CD4-positive, alpha-beta T cell treated with Interferon alpha-2 for 1 hour (primary cell): ENCODE measurements at regions not wholly inside any gene's neighbourhood (a gene's known extent, or its start where the extent isn't known, plus 50 kb on each side); places are given as distances from the start of the nearest gene placed in this dataset.
"Not testable (repeated sequence)": the region's sequence is repeated elsewhere in the genome, so short reads cannot be mapped to it uniquely, and the experiment has no call there.

Experiments used
- DNase-seq, 2 donors: peaks; one replicate each; pipeline ENCODE4 v3.0.0-alpha.2; 2020 to 2022

DNA sequence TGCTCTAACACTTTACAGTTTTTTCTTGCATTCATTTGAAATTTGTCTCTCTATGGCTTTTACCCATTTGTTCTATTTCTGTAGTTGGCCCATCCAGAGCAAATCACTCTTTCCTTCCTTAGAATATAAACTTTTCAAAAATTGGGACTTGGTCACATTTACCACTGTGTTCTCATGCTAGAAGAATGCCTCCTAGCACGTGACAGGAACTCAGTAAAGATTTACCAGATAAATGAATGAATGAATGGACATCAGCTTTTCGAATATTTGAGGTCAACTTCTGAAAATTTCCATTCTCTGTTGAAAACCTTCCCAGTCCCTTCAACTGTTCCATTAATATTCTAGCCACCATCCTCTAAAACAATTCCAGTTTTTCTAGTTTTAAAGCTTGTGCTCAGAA is 294.5 kb downstream of the CD83 start:
- DNase-seq, result no peak

DNA sequence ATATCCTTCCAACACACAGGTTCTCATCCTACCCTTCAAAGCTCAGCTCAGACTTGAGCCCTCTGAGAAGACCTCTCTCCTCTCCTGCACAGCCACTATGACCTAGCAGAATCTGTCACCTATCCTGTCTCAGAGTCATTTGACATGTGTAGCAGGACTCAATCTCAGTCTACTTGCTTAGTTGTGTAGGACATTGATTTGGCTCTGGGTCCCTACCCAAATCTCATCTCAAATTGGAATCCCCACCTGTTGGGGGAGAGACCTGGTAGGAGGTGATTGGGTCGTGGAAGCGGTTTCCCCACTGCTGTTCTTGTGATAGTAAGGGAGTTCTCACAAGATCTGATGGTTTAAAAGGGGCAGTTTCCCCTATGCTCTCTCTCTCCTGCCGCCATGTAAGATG is 297.9 kb downstream of the CD83 start:
- no peak for DNase-seq

DNA sequence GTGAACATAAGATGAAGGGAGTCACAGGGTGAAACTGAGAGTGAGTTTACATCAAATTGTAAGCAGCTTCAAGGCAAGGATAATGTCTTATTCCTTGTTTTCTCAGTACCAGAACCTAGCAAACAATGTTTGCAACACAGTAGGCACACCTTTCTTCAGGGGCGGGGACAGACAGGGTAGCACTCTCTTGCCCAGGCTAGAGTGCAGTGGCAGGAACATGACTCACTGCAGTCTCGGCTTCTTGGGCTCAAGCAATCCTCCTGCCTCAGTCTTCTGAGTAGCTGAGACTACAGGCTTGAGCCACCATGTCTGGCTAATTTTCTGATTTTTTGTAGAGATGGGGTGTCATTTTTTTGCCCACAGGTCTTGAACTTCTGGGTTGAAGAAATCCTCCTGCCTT is 299.8 kb downstream of the CD83 start:
- DNase-seq, result no peak

DNA sequence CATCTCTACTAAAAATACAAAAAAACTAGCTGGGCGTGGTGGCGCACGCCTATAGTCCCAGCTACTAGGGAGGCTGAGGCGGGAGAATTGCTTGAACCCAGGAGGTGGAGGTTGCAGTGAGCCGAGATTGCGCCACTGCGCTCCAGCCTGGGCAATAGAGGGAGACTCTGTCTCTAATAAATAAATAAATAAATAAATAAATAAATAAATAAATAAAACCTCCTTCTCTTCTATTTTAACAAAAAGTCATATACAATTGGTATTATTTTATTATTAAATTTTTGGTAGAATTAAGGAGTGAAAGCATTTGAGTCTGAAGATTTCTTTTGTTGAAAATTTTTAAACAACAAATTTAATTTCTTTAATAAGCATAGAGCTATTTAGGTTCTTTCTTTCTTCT is 301.7 kb downstream of the CD83 start:
- DNase-seq, result not testable (repeated sequence)

DNA sequence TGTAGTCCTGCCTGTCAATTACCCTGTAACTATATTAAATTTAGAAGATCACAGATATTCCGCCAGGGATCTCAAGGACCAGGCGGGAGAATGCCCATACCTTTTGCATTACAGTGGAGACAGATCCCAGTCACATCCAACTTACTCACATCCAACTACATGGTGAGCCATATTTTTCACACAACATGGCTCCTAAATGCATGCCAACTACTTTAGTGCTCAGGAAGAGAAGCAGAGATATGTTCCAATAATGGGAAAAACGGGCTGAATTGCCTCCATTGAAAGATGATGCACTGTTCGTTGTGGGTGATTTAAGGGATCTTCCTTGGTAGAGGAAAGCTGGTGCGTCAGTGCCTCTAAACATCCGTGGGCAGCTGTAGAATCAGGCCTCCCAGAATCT is 304.5 kb downstream of the CD83 start:
- no peak for DNase-seq

DNA sequence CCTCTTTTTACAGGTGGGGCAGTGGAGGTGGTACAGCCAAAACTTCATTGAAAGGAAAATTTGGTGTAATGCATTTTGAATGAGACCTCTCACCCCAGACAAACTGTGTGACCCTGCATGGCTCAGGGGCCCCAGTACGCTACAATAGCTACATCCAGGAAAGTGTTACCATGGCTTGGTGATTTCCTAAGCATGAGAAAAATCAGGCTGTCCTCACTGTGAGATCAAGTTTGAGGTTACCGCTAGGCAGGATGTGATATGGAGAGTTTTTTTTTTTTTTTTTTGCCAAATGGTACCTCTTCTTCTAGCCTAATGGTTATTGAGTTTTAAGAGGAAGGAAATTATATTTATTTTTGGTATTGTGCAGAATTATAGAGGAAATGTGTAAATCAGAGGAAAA is 305.3 kb downstream of the CD83 start:
- DNase-seq, result no peak

DNA sequence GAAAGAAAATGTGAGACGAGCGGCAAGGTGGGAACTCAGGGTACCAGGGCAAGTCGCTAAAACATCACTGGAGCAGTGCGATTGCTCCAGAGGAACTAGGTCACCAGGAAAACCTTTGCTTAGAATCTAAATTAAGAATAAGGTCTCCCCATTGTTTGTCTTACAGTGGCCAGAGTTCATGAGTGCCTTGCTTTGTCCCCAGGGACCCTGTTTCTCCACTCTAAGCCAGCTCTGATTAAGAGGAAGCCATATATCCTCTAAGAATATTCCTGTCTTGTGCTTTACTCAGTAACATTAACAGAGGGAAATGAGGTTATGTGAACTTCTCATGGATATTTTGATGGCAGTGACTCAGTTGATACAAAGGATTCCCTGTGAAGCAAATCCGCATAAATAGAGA is 305.8 kb downstream of the CD83 start:
- no peak for DNase-seq

DNA sequence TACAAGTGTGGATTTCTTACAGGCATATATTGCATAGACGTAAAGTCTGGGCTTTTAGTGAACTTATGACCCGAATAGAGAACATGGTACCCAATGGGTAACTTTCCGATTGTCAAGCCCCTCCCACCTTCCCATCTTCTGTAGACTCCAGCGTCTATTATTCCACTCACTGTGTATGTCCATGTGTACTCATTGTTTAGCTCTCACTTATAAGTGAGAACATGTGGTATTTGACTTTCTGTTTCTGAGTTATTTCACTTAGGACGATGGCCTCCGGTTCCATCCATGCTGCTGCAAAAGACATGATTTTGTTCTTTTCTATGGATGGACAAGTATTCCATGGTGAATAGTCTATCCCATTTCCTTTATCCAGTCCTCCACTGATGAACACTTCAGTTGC is 306.4 kb downstream of the CD83 start:
- DNase-seq, result no peak

DNA sequence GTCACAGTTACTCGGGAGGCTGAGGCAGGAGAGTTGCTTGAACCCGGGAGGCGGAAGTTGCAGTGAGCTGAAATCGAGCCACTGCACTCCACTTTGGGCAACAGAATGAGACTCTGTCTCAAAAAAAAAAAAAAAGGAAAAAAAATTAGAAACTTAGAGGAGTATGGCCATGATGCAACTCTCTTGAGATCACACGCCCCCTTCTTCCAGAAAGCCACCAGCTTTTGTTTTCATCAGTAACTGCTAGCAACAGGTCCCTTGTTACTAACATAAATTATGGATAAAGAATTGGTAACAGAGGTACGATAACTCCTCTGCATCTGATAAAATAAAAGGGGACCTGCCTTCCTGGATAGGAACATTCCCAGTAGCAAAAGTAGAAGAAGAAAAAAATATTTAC is 308.2 kb downstream of the CD83 start:
- DNase-seq, result no peak

DNA sequence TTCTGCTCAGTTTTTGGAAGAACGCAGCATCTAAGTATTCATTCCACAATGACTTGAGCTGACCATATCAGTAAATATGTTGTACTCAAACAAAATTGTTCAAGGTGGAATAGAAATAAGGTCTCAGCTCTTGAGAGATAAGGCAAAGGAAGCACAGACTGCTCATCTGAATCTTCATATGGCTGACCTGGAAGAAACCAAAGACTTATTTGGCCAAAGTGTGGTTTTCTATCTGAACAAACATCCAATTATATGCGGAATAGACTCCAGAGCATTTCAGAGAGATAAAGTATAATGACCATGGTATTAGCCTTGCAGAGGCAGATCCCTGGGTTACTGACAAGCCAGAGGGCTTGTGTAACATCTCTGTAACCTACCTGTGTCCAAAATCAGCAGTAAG is 308.7 kb downstream of the CD83 start:
- DNase-seq, result no peak

DNA sequence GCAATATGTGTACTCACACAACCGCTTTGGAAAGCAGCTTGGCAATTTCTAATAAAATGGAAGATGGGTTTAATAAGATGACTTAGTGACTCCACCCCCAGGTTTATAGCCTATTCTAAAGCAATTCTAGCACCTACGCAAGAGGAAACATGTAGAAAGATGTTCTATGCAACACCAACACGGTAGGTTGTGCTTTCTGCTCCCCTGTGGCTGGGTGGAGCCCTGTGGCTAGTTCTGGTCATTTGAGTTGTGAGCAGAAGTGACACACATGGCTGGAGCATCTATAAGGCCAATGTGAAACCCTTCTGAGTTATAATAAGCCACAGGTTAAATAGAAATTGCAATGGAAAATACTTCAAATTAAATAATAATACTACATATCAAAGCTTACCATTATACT is 310.7 kb downstream of the CD83 start:
- DNase-seq, result no peak

DNA sequence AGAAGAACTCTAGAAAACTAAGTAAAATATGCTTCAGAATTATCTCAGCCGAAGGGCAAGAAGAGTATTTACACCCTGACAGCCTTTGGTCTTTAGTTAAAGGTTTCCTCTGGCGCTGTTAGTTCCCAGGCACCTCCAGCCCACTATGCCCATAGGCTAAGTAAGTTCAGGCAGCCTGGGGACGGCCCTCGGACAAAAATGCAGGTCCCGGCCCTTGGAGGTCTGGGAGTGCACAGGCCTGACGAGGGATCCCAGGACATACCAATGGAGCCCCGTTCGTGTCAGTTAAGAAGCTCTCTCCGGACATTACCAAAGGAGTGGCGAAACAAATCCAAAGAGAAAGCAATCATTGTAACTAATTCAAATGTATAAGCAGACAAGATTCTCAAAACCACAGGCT is 311.8 kb downstream of the CD83 start:
- no peak for DNase-seq

DNA sequence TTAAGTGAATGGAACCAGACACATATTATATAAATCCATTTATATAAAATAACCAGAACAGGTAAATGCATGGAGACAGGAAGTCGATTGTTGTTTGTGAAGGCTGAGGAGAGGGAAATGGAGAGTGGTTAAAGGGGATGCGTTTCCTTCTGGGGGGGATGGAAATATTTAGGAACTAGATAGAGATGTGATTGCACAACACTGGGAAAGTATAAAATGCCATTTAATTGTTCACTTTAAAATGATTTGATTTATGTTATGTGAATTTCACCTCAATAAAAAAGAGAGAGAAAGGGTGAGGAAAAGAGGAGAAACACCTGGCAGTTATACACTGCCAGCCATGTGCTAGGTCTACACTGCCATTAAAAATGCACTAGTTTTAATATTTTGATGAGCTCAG is 312.6 kb downstream of the CD83 start:
- DNase-seq, result no peak

DNA sequence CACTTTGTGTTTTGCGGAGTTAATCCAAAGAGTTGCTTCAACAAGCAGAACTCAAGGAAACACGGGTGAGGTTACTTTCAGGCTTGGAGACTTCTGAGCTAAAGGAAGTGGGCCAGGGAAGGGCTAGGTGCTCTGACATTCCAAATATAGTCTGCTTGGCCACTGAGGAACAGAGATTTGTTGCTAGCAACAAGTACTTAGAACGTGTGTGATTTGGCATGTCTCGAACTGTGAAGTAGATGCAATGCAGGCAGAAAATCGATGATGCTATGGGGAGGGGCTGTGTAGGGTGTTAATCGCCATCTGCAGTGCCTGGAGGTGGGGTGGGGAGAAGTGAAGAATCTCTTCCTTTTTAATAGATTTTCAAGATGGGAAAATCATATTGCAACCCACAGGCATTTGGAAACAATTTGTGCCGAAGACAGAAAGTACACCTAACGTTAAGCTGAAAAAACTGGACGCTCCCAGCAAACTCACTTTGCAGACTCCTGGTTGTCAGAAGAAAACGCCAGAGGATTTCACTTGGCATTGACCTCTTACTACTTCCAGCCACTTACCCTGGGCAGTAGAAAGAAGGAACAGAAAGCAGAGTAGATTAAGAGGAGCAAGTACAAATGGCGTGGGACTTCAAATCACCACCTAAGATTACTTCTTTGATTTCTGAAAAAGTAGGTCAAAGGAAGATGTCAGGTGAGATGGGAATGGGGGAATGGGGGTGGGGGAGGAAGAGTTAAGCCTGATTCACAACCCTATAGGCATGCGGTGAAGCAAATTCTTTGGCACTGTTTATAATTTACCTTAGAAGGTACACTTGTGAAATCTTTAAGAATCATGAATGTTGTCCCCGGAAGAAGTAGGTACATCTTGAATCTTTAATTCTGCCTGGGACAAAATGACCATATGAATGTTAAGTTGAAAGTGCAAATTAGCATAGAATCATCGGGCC is 314.1 kb downstream of the CD83 start:
- no peak for DNase-seq

DNA sequence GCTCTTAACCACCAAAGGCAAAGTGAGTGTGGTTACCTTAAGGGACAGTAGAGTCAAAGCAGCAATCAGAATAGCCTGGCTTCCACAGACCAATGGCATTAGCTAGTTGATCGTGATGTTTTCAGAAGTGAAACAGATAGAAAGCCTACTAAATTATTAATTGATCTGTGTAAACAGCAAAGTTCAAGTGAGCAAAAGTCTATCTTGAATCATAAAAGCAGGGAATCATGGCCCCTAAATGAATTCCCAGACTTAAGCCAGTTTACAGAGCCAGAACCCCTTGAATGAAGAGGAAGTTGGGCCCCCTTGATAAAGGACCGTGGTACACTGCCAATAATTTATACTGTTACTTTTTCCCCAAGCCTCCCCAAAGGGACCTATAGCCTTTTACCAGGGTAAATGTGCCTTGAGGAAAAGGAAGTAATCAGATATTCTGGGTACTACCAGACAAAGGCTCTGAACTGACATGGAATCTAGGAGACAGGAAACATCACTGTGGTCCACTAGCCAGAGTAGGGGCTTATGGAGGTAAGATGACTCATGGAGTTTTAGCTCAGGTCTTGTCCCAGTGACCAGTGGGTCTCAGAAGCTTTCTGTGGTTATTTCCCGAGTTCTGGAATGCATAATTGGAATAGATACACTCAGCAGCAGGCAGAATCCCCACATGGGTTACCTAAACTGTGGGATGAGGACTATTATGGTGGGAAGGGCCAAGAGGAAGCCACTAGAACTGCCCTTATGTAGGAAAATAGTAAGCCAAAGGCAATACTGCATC is 317.5 kb downstream of the CD83 start:
- DNase-seq, result no peak

DNA sequence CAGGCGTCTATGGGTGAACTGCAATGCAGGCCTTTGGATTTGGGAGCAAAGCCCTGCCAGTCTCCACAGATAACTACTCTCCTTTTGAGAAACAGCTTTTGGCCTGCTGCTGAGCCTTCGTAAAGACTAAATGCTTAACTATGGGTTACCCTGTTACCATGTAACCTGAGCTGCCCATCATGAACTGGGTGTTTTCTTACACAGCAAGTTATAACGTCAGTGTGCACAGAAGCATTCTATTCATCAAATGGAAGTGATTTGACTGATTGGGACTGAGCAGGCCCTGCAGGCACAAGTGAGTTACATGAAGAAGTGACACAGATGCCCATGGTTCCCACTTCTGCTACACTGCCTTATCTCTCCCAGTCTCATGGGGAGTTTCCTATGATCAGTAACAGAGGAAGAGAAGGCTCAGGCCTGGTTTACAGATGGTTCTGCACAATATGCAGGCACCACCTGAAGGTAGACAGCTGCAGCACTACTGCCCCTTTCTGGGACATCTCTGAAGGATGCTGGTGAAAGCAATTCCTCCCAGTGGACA is 319.1 kb downstream of the CD83 start:
- no peak for DNase-seq

DNA sequence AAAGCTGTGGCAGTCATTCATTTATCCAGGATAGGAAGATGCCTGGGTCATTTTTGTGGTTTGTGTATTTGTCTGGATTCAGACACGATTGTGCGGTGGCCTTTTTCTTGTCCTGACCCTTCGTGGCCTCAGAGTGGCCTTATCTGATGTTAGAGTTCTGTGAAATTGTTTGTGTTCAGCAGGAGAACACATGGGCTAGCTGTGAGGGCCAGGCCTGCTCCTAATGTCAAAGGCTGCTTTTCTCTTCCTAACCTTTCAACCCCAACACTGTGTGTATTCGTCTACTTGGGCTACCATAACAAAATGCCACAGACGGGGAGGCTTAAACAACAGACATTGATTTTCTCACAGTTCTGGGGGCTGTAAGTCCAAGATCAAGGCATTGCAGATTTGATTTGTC is 321.8 kb downstream of the CD83 start:
- no peak for DNase-seq

DNA sequence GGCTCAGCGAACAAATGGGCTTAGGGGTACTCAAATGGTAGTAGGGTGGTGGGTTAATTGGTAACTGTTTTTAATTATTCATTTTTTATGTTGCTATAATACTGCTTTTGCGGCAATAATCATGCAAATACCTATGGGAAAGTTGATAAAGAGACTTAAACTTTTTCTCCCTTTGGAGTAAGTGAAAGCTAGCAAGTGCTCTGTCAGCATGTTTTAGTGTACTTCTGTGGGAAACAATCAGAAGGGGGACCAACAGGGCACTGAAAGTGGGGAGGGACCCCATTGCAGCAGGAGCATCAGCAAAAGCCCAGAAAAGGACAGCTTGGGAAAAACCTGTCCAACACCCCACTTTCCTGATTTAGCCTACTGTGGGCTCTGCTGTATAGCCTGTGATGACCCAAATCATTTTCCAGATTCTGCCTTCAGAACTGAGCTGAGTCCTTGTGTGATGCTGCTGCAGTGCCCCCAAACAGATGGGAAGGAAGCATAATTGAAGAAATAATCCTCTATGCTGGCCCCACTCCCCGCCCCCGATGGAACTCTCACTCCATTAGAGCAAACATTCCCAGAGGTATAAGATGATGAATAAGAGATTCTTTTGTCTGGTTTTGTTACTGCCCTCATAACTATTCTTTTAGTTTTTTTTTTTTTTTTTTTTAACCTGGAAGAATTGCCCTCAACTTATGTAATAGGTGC is 322.8 kb downstream of the CD83 start:
- no peak for DNase-seq

DNA sequence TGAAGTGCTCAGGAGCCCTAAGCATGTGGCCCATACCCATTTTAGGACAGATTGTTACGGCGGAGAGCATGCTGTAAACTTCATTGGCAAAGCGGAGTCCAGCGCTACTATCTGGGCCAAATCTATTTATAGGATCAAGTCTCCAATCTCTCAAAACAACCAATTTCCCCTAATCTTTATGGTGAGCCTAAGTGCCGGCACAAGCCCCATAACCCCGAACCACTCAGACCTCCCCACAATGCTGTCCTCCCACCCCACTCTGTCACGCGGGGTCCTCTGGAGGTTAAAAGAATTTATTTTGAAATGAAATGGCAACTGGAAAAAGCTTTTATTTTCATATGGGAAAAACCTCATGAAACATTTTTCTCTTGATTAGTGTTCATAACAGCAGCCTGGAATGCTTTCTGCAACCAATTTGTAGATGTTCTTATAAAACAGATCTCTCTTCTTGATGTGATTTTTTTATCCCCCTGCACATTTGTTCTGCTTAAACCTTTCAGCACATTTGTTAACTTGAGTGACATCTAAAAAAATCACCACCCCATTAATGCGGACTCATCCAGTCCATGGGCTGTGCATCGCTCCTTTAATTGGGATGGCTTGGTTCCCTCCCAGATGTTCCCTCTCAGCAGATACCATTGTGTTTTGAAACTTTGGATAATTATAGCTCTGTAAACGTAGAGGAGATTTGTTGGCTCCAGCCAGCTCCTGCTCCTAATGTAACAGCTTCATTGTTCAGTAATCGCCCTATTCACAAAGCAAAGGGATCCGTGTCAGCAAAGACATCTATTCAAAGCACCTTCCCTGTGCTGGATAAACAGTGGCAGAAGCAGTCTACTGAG is 323.6 kb downstream of the CD83 start:
- no peak for DNase-seq

DNA sequence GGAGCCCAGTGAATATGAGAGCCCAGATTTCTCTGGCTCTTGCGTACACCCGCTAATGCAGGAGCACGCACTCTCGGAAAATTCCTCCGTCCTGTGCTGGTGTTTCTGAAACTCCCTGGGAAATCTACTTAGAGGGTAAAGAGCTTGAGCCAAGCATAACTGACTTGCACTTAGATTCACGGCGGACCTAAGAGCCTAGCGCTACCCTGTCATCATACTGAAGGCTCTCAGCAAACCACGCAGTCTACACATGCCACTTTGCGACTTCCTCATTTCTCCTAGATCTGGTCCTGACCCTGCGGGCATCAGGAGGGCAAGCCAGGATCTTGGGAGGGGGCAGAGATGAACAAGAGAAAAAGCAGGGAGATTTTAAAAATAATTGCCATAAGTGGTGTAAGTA is 324.7 kb downstream of the CD83 start:
- no peak for DNase-seq

DNA sequence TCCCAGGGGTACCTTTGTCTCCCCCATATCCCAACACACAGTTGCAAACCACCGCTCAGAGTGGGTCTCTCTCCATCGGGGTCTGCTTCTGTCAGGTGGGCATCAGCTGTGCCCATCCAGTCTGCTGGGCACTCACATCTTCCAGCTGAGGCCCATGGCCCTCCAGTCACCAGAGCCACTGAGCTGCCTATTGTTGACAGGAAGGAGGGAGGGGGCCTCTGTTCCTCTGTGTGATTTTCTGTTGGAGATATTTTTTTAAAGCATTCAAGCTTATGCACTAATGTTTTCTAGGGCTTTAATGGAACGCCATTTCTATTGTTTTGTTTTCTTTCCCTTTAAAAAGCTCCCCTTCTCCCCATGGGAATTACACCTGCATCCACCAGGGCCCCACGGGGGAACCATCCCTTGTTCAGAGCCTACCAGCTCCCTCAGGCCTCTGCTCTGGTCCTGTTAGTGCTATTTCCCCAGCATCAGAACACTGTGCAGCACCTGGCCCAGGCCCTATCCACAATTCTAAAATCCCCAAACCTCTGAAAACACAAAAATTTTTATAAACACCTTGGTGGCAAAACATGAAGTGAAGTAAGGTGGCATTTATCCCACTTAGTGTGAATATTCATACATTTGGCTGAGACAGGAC is 326.2 kb downstream of the CD83 start:
- no peak for DNase-seq
